NCI-H2196 treated with DMSO at 0.1 percent for 48 hours (cell line): ENCODE measurements at regions not wholly inside any gene's neighbourhood (a gene's known extent, or its start where the extent isn't known, plus 50 kb on each side); places are given as distances from the start of the nearest gene placed in this dataset.
A peak's percentile ranks its signal among the peaks of the same experiment; 100 is the strongest.

ENCODE experiments used
- DNase-seq: peaks from one replicate; lab custom pipeline; 2025; ENCODE audit not compliant: unreplicated experiment; lab: John Stamatoyannopoulos, UW

GRCh38 chr9:115209601-115210306 lies 91.8 kb upstream of the TNC start:
- no peak for DNase-seq

GRCh38 chr9:115210699-115211098 lies 92.7 kb upstream of the TNC start:
- no peak for DNase-seq

GRCh38 chr9:115211413-115212124 lies 93.6 kb upstream of the TNC start:
- no peak for DNase-seq

- no peak for DNase-seq
These were observed 94.2 kb upstream of the TNC start for GRCh38 chr9:115212125-115212605.

- DNase-seq: no peak
These were observed 94.9 kb upstream of the TNC start for GRCh38 chr9:115212832-115213231.

- peak; percentile 35 for DNase-seq
These were observed 95.9 kb upstream of the TNC start for GRCh38 chr9:115213818-115214334.

- no peak for DNase-seq
These were observed 98.9 kb upstream of the TNC start for GRCh38 chr9:115216873-115217272.

GRCh38 chr9:115220319-115221005 lies 102.5 kb upstream of the TNC start:
- DNase-seq: no peak

GRCh38 chr9:115223471-115223870 lies 105.5 kb upstream of the TNC start:
- no peak for DNase-seq

- no peak for DNase-seq
These were observed 107.6 kb upstream of the TNC start for GRCh38 chr9:115225459-115226116.

GRCh38 chr9:115226152-115226551 lies 108.2 kb upstream of the TNC start:
- no peak for DNase-seq

- DNase-seq: no peak
These were observed 111.5 kb upstream of the TNC start for GRCh38 chr9:115229496-115229895.

- DNase-seq: no peak
These were observed 113.1 kb upstream of the TNC start for GRCh38 chr9:115230924-115231515.

GRCh38 chr9:115232181-115232774 lies 114.3 kb upstream of the TNC start:
- DNase-seq: no peak

GRCh38 chr9:115234094-115234493 lies 116.1 kb upstream of the TNC start:
- DNase-seq: peak; percentile 35

GRCh38 chr9:115235221-115235620 lies 117.3 kb upstream of the TNC start:
- no peak for DNase-seq

- DNase-seq: no peak
These were observed 119.5 kb upstream of the TNC start for GRCh38 chr9:115237385-115237998.

GRCh38 chr9:115240676-115241075 lies 122.7 kb upstream of the TNC start:
- no peak for DNase-seq

GRCh38 chr9:115241641-115242040 lies 123.7 kb upstream of the TNC start:
- no peak for DNase-seq

- DNase-seq: no peak
These were observed 131.5 kb upstream of the TNC start for GRCh38 chr9:115249488-115249887.
